ENCODE measurements at regions not wholly inside any gene's neighbourhood (a gene's known extent, or its start where the extent isn't known, plus 50 kb on each side); places are given as distances from the start of the nearest gene placed in this dataset.

- DNase-seq (ENCODE audit: extremely low read depth in 1 of 2, low read depth in 1 of 2) = no peak
These were observed 190.6 kb downstream of the PTPN20 start for GRCh38 chr10:47101807-47102206.

GRCh38 chr10:47104151-47104605 is 192.9 kb downstream of the PTPN20 start:
- DNase-seq (ENCODE audit: extremely low read depth in 1 of 2, low read depth in 1 of 2) = no peak

GRCh38 chr10:47104786-47105385 is 193.7 kb downstream of the PTPN20 start:
- DNase-seq (ENCODE audit: extremely low read depth in 1 of 2, low read depth in 1 of 2) = no peak

DNA sequence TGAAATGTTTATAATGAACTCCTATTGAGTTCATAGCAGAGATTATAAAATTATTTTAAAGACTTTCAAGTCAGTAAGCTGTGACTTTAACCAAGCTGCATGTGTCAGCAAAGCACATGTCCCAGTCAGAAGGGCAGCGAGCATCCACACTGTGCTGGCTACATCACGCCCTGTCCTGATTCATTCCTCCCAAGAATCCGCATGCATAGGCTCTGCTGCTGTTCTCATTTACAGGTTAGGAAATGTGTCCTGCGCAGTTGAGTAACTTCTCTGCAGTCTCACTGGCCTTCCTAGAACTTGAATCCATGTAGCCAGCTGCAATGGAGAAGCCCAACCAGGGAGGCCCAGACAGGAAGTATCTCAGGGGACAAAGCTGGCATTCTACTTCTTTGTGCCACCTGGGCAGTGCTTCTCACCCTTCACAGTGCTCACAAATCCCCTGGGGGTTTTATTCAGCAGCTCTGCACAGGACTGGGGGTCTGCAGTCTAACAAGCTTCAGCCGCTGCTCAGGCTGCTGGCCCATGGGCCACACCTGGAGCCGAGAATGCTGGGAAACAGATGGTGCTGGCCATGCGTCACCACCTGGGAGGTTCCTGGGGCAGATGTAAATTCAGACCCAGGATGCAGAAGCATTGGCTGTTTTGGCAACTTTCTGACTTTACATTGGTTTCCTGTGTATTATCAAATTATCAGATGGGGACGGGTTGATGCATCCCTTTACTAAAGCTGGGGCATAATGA is 192.8 kb upstream of the GDF10 start:
- no peak for DNase-seq (ENCODE audit: extremely low read depth in 1 of 2, low read depth in 1 of 2)

DNA sequence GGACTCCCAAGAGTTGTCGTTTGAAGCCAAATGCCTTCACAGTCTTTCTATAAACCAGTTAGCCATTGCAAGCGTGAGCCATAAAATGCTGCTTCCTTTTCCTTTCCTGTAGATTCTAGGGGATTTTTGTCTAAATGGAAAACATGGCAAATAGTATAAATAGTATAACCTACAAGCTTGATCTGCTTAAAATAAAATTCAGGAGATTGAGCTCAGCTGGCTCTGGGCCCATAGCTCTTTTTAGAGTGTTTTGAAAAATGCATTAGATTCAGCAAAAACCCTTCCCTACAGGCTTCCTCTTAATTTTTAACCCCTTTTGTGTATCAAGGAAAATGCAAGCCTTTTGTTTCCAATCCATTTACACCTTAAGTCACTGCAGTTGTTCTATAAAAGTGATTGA is 190.1 kb upstream of the GDF10 start:
- DNase-seq (ENCODE audit: extremely low read depth in 1 of 2, low read depth in 1 of 2) = no peak

GRCh38 chr10:47111329-47111862 is 188.6 kb upstream of the GDF10 start:
- DNase-seq (ENCODE audit: extremely low read depth in 1 of 2, low read depth in 1 of 2) = no peak

- no peak for DNase-seq (ENCODE audit: extremely low read depth in 1 of 2, low read depth in 1 of 2)
These were observed 187.4 kb upstream of the GDF10 start for GRCh38 chr10:47112612-47113011.

DNA sequence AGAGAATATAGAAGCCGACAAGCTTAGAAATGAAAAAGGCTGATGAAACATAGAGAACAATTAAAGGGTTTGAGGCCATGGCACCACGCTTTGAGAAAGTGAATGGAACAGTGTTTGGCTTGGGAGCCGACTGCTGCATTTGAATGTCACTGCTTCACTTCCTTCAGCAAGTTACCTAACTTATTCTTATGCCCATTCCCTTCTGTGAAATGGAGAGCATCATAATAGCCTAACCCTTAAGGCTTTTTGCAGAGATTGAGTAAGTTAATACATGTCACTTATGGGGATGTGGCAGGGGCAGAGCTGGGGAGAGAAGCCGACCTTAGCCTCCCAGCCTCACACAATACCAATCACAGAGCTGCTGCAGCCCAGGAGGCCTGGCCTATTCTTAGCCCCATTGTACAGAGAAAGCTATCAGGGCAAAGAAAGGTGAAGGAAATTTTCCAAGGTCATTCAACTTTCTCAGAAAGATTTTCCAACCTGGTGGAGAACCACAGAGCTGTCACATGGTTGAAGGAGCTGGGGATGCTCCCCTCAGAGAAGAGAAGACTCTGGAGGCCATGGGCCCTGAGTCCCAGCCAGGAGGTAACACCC is 186.0 kb upstream of the GDF10 start:
- DNase-seq (ENCODE audit: extremely low read depth in 1 of 2, low read depth in 1 of 2) = no peak

DNA sequence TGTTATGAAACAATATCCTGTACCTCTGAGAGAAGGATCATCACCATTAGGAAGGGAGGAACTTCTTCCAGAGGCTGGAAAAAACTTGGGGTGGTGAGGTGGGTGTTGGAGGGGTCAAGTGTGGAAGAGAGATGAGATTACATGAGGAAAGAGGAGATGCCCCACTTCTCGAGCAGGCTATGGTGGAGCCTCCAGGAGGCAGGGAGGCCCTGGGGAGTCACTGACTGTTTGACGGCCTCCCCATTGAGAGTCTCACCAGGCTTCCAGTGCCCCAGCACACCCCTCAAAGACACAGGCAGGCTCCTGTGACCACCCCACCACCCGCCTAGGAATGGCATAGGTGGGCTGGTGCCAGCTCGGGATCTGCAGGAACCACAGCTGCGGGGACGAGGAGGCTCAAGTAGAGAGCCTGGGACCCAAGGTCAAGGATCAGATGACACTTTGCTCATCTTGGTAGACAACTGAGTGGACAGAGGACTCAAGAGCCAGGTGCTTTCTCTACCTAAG is 185.3 kb upstream of the GDF10 start:
- DNase-seq (ENCODE audit: extremely low read depth in 1 of 2, low read depth in 1 of 2) = no peak

- DNase-seq (ENCODE audit: extremely low read depth in 1 of 2, low read depth in 1 of 2) = no peak
These were observed 184.7 kb upstream of the GDF10 start for GRCh38 chr10:47115322-47115721.

DNA sequence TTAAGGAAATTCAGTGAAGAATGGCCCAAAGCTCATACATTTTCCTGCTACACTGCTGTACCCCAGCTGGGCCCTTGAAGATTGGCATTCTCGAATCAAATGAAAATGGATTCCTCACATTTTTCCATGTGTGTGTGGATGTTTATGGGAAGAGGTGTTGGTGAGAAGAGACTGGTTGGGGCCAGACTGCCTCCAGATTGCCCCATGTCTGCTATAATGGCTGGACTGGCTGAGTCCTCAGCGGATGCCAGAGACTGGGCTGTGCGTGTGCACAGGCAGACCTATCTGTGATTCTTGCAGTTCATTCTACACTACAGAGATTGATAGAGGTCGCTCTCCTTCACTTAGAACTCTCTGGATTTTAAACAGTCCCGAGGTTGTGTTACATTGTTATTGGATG is 183.6 kb upstream of the GDF10 start:
- no peak for DNase-seq (ENCODE audit: extremely low read depth in 1 of 2, low read depth in 1 of 2)

- no peak for DNase-seq (ENCODE audit: extremely low read depth in 1 of 2, low read depth in 1 of 2)
These were observed 181.7 kb upstream of the GDF10 start for GRCh38 chr10:47118326-47118725.

DNA sequence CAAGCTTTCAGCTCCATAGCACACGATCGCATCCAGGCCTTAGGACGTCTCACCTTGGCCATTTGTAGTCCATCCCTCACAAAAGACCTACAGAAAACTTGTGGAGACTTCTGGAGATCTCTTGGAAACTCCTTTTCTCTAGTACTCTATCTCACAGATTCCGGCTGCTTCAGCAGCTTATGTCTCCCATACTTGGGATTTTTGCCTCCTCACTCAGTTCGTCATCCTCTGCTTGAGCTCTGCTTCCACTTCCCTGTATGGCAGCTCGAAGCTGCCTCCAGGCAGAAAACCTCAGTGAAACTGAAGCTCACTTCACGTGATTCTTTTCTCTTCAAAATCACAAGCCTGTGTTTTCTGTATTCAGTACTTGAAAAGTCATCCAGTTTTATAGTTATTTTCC is 178.7 kb upstream of the GDF10 start:
- no peak for DNase-seq (ENCODE audit: extremely low read depth in 1 of 2, low read depth in 1 of 2)

DNA sequence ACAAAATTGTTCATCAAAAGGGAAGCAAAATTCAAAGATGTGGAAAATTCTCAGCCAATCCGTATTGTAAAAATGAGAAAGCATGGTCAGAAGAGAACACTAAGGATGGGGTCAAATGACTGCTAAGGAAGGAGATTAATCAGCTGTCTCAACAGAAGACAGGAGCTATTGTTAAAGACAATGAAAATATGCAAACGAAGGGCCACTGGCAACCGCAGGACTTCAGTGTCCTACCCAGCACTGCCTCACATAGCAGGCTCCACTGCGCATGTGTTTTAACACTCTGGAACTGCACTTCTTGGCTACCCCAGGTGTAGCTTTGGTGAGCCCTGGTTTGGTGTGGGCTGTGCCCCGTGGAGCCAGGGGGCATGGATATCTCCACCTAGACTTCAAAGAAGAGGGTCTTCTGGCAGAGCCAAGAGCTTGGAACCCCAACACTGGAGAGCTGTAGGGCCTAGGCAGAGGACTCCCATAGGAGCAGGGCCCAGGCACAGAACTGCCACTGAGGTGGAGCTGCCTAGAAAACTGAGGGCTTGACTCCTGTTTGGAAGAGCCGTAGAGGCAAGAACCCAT is 176.2 kb upstream of the GDF10 start:
- no peak for DNase-seq (ENCODE audit: extremely low read depth in 1 of 2, low read depth in 1 of 2)

- DNase-seq (ENCODE audit: extremely low read depth in 1 of 2, low read depth in 1 of 2) = no peak
These were observed 172.7 kb upstream of the GDF10 start for GRCh38 chr10:47127188-47127785.

- DNase-seq (ENCODE audit: extremely low read depth in 1 of 2, low read depth in 1 of 2) = no peak
These were observed 169.5 kb upstream of the GDF10 start for GRCh38 chr10:47130491-47130890.

DNA sequence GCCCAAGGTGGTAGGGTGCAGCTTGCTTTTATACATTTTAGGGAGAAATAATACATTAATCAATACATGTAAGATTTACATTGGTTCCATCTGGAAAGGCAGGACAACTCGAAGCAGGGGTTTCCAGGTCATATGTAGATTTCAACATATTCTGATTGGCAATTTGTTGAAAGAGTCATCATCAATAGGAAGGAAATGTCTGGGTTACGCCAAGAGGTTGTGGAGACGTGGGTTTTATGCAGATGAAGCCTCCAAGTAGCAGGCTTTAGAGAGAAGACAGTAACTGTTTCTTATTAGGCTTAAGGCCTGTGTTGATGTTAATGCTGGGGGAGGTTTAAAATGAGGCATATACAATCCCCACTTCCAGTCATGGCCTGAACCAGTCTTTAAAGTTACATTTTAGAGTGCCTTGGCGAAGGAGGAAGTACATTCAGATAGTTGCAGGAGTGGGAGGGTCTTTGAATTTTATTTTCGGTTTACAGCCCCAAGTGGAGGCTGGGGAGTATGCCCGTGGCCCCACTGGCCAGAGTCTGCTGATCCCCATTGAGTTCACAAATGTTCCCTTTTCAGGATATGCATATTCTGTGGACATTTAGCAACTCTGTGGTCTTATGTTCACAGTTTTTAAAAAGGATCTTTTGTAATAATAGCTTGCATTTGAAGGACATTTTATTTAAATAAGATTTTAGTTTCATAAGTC is 166.0 kb upstream of the GDF10 start:
- DNase-seq (ENCODE audit: extremely low read depth in 1 of 2, low read depth in 1 of 2) = no peak

DNA sequence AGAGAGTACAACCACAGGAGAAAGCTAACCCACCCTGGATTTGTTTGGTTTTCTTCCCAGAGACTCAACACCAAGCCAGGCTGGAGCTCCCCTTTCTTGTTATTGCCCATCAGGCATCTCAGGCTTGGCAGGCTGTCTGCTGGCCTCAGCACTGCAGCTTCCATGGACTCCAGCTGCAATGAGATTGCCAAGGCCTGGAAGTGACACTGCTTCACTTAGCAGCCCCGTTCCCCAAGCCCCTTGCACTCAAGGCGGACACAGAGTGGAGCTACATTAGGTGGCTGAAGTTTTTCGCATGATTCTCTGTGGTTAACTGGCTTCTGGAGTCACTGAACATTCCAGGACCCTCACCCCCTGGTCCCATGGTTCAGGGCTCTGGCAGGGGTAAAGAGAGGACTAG is 163.1 kb upstream of the GDF10 start:
- DNase-seq (ENCODE audit: extremely low read depth in 1 of 2, low read depth in 1 of 2) = no peak

GRCh38 chr10:47137311-47137851 is 162.6 kb upstream of the GDF10 start:
- DNase-seq (ENCODE audit: extremely low read depth in 1 of 2, low read depth in 1 of 2) = no peak

DNA sequence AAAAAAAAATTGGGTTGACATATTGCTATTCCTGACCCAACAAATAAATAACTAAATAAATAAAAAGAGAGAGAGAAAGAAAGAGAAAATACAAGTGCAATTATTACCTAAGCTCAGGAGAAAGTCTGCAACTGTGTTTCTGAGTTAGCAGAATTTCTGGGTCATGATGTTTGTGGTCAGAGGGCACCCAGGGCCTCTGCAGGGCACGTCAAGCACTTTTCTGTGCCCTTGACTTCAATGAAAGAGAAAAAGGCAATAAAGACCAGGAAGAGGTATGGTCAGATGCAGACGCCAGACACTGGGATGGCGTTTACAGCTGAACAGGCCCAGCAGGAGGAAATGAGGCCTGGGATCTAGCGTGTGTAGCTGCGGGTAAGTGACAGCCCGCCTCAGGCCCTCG is 160.9 kb upstream of the GDF10 start:
- no peak for DNase-seq (ENCODE audit: extremely low read depth in 1 of 2, low read depth in 1 of 2)

Data from stimulated activated CD8-positive, alpha-beta memory T cell treated with anti-CD3 and anti-CD28 coated beads, Interleukin-7, amount 100 ng/mL, for 48 hours (primary cell).